PC-9 (cell line): ENCODE measurements at regions not wholly inside any gene's neighbourhood (a gene's known extent, or its start where the extent isn't known, plus 50 kb on each side); places are given as distances from the start of the nearest gene placed in this dataset.

Source experiments
- EZH2 ChIP-seq: fragments of 200-600 bp; sonication (generic); IDR thresholded peaks from 2 replicates; pipeline ENCODE4 v1.8.0; 2017; ENCODE audit warnings: antibody characterized with exemption, low read depth
- TF ChIP-seq, protein P1 (sequence below): fragments of 200-600 bp; sonication (generic); conservative IDR thresholded peaks from 2 replicates; pipeline ENCODE4 v1.6.1; 2017; ENCODE audit warnings: mixed run types, antibody characterized with exemption, mild to moderate bottlenecking, moderate library complexity

DNA sequence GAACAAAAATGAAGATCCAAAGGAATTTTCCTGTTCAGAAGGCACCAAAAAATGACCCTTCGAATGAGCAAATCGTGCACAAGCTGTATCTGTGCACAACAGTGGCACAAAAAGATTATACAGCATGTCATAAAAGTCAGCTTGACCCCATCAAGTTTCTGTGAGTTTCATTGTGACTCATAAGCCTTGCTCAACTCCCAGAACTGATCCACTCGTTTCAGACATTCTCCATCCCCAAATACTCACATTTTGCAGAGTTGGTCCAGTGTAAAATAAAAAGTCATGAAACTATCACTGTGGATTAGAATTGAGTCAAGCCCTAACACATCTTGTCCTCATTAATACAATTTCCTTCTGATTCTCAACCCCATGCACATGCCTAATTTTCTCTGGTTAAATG is 174.7 kb upstream of the PKN2 start:
- TF ChIP-seq, protein P1, sequence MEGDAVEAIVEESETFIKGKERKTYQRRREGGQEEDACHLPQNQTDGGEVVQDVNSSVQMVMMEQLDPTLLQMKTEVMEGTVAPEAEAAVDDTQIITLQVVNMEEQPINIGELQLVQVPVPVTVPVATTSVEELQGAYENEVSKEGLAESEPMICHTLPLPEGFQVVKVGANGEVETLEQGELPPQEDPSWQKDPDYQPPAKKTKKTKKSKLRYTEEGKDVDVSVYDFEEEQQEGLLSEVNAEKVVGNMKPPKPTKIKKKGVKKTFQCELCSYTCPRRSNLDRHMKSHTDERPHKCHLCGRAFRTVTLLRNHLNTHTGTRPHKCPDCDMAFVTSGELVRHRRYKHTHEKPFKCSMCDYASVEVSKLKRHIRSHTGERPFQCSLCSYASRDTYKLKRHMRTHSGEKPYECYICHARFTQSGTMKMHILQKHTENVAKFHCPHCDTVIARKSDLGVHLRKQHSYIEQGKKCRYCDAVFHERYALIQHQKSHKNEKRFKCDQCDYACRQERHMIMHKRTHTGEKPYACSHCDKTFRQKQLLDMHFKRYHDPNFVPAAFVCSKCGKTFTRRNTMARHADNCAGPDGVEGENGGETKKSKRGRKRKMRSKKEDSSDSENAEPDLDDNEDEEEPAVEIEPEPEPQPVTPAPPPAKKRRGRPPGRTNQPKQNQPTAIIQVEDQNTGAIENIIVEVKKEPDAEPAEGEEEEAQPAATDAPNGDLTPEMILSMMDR = no peak
- no peak for TF ChIP-seq EZH2
